NT2/D1 (cell line): ENCODE measurements at regions not wholly inside any gene's neighbourhood (a gene's known extent, or its start where the extent isn't known, plus 50 kb on each side); places are given as distances from the start of the nearest gene placed in this dataset.

Experiments
- SUZ12 ChIP-seq: IDR thresholded peaks from 2 replicates; pipeline ENCODE4 v1.6.1; 2011; ENCODE audit not compliant: insufficient read length, insufficient read depth; ENCODE audit errors: extremely low read depth
- YY1 ChIP-seq: IDR thresholded peaks from 2 replicates; pipeline ENCODE4 v1.6.1; 2011; ENCODE audit not compliant: insufficient read length, insufficient read depth
- ZNF274 ChIP-seq: IDR thresholded peaks from 2 replicates; pipeline ENCODE4 v1.6.1; 2011; ENCODE audit warnings: mild to moderate bottlenecking, low read depth, low read length

DNA sequence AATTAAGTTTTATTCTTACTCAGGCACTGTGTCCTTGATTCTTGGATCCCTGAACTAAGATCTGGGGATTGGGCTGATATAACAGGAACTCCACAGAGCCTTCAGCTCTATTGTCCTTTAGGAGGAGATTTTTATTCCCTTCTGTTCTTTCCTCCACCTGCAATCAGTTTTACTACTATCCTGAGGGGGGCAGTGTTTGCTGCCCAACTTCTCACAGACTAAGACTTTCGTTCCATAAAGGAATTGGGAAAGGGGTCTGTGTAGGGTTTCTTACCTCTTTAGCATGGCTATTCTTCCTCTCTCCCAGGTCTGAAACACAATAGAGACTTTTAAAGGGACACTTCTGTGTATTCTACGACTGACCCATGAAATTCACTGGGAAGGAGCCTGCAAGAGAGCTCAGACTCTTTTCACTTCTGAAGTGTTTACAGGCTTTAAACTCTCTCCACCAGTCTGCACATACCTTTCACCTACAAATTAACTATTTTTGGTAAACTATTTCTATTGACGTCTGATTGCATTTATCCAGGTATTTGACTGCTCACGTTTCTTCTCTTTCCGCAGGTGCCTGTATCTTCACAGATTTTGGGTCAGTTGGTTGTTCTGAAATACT lies 103.3 kb upstream of the DEPDC1 start:
- TF ChIP-seq SUZ12 (no peak), YY1 (no peak), ZNF274 (no peak)
